OCI-M1 (cell line): ENCODE measurements at regions not wholly inside any gene's neighbourhood (a gene's known extent, or its start where the extent isn't known, plus 50 kb on each side); places are given as distances from the start of the nearest gene placed in this dataset.

Experiments used
- DNase-seq: peaks from one replicate; lab custom pipeline; 2025; lab: John Stamatoyannopoulos, UW

- DNase-seq: no peak
These were observed 462.7 kb upstream of the DEPDC1 start for GRCh38 chr1:68959461-68960030.

GRCh38 chr1:68961143-68961542 lies 464.3 kb upstream of the DEPDC1 start:
- DNase-seq: no peak

- peak; percentile 43 for DNase-seq
These were observed 466.5 kb upstream of the DEPDC1 start for GRCh38 chr1:68963353-68963752.

- DNase-seq: no peak
These were observed 472.6 kb upstream of the DEPDC1 start for GRCh38 chr1:68969441-68969840.

GRCh38 chr1:68970571-68970970 lies 473.7 kb upstream of the DEPDC1 start:
- DNase-seq: no peak

- DNase-seq: no peak
These were observed 476.8 kb upstream of the DEPDC1 start for GRCh38 chr1:68973459-68974244.

GRCh38 chr1:68974447-68974846 lies 477.6 kb upstream of the DEPDC1 start:
- DNase-seq: no peak

GRCh38 chr1:68975212-68975933 lies 478.5 kb upstream of the DEPDC1 start:
- no peak for DNase-seq

- no peak for DNase-seq
These were observed 480.2 kb upstream of the DEPDC1 start for GRCh38 chr1:68976916-68977610.

- no peak for DNase-seq
These were observed 483.0 kb upstream of the DEPDC1 start for GRCh38 chr1:68979891-68980290.

GRCh38 chr1:68984289-68984688 lies 487.4 kb upstream of the DEPDC1 start:
- DNase-seq: no peak

GRCh38 chr1:68994096-68994495 lies 497.2 kb upstream of the DEPDC1 start:
- DNase-seq: no peak

GRCh38 chr1:69016468-69016867 lies 519.6 kb upstream of the DEPDC1 start:
- peak; percentile 16 for DNase-seq

GRCh38 chr1:69029649-69030048 lies 532.8 kb upstream of the DEPDC1 start:
- DNase-seq: no peak

GRCh38 chr1:69038379-69038778 lies 529.3 kb upstream of the LRRC7 start:
- DNase-seq: no peak

- DNase-seq: no peak
These were observed 522.1 kb upstream of the LRRC7 start for GRCh38 chr1:69045572-69045971.

- peak; percentile 59 for DNase-seq
These were observed 512.5 kb upstream of the LRRC7 start for GRCh38 chr1:69055194-69055593.

- DNase-seq: no peak
These were observed 509.3 kb upstream of the LRRC7 start for GRCh38 chr1:69058454-69058853.

- DNase-seq: no peak
These were observed 496.9 kb upstream of the LRRC7 start for GRCh38 chr1:69070660-69071373.

- no peak for DNase-seq
These were observed 494.5 kb upstream of the LRRC7 start for GRCh38 chr1:69073176-69073575.

GRCh38 chr1:69076631-69077030 lies 491.1 kb upstream of the LRRC7 start:
- DNase-seq: no peak

GRCh38 chr1:69077198-69077597 lies 490.5 kb upstream of the LRRC7 start:
- no peak for DNase-seq
